Naive thymus-derived CD4-positive, alpha-beta T cell (primary cell): ENCODE measurements at regions not wholly inside any gene's neighbourhood (a gene's known extent, or its start where the extent isn't known, plus 50 kb on each side); places are given as distances from the start of the nearest gene placed in this dataset.

Experiments
- ATAC-seq: fragments of 150-1000 bp; cut with Tn5 transposase; 2 replicates; pipeline ENCODE4 v1.10.0; 2021; ENCODE audit warnings: mild to moderate bottlenecking, moderate library complexity
- CTCF ChIA-PET: fragments of 350-600 bp; sonication (Branson Sonifier 250); formaldehyde crosslinking; loops from one replicate; lab custom pipeline; 2021; ENCODE audit warnings: antibody characterized with exemption; lab: Charles Lee
- POLR2A ChIA-PET: fragments of 350-600 bp; sonication (Branson Sonifier 250); formaldehyde crosslinking; loops from one replicate; lab custom pipeline; 2021; ENCODE audit warnings: antibody characterized with exemption, inconsistent platforms; lab: Charles Lee
- DNase-seq, 9 donors: peaks; one replicate each; pipeline versions ENCODE4 v3.0.0 to v3.0.0-alpha.2; 2020 to 2022; ENCODE audit warnings: mixed read lengths in 1 of 9
- H3K27ac ChIP-seq: one replicate; pipeline ENCODE4 v1.7.0; 2013; ENCODE audit warnings: mild to moderate bottlenecking, low read depth, low read length, moderate library complexity
- H3K27me3 ChIP-seq, 2 donors: one replicate each; pipeline ENCODE4 v1.7.0; 2013; ENCODE audit warnings: low read length in 2 of 2, mild to moderate bottlenecking in 2 of 2, moderate library complexity in 2 of 2; ENCODE audit not compliant: control insufficient read depth in 2 of 2, insufficient read depth in 2 of 2
- H3K36me3 ChIP-seq, 3 experiments: 1 replicate in 2 of 3; 2 replicates in 1 of 3; pipeline ENCODE4 v1.7.0; 2013; ENCODE audit warnings: low read length in 3 of 3, mild to moderate bottlenecking in 3 of 3, moderate library complexity in 1 of 3; ENCODE audit not compliant: insufficient read depth in 3 of 3, control insufficient read depth in 2 of 3
- H3K4me1 ChIP-seq, 2 donors: one replicate each; pipeline ENCODE4 v1.7.0; 2013; ENCODE audit warnings: low read length in 2 of 2, mild to moderate bottlenecking in 2 of 2, moderate library complexity in 1 of 2; ENCODE audit not compliant: control insufficient read depth in 2 of 2, insufficient read depth in 2 of 2
- H3K4me3 ChIP-seq: 2 replicates; pipeline ENCODE4 v1.7.0; 2013; ENCODE audit warnings: mild to moderate bottlenecking, low read length
- H3K9me3 ChIP-seq, 3 experiments: 1 replicate in 2 of 3; 2 replicates in 1 of 3; pipeline ENCODE4 v1.7.0; 2013; ENCODE audit warnings: low read length in 3 of 3; ENCODE audit not compliant: control insufficient read depth in 2 of 3
- H3K27ac Mint-ChIP-seq, 9 donors: one replicate each; pipeline ENCODE4 v1.8.0; 2020 to 2022; ENCODE audit warnings: mixed read lengths in 9 of 9, mild to moderate bottlenecking in 8 of 9, moderate library complexity in 5 of 9, inconsistent platforms in 2 of 9
- H3K27me3 Mint-ChIP-seq, 5 donors: one replicate each; pipeline ENCODE4 v1.8.0; 2021 to 2022; ENCODE audit warnings: mixed read lengths in 5 of 5, mild to moderate bottlenecking in 1 of 5
- H3K36me3 Mint-ChIP-seq, 5 donors: one replicate each; pipeline ENCODE4 v1.8.0; 2020 to 2022; ENCODE audit warnings: mixed read lengths in 5 of 5, mild to moderate bottlenecking in 3 of 5, inconsistent platforms in 1 of 5
- H3K4me1 Mint-ChIP-seq, 7 donors: one replicate each; pipeline ENCODE4 v1.8.0; 2020 to 2022; ENCODE audit warnings: mixed read lengths in 7 of 7, mild to moderate bottlenecking in 3 of 7, inconsistent platforms in 1 of 7
- H3K4me3 Mint-ChIP-seq, 10 donors: one replicate each; pipeline ENCODE4 v1.8.0; 2020 to 2022; ENCODE audit warnings: mild to moderate bottlenecking in 10 of 10, mixed read lengths in 10 of 10, moderate library complexity in 6 of 10, inconsistent platforms in 2 of 10
- H3K9me3 Mint-ChIP-seq, 11 donors: one replicate each; pipeline ENCODE4 v1.8.0; 2020 to 2022; ENCODE audit warnings: mixed read lengths in 11 of 11, mild to moderate bottlenecking in 4 of 11, inconsistent platforms in 1 of 11, moderate library complexity in 1 of 11
- intact Hi-C, 2 donors: fragments of 100-400 bp; cut with micrococcal nuclease; formaldehyde crosslinking; loops; one replicate each; pipeline ENCODE4 v1.15.1; 2023

DNA sequence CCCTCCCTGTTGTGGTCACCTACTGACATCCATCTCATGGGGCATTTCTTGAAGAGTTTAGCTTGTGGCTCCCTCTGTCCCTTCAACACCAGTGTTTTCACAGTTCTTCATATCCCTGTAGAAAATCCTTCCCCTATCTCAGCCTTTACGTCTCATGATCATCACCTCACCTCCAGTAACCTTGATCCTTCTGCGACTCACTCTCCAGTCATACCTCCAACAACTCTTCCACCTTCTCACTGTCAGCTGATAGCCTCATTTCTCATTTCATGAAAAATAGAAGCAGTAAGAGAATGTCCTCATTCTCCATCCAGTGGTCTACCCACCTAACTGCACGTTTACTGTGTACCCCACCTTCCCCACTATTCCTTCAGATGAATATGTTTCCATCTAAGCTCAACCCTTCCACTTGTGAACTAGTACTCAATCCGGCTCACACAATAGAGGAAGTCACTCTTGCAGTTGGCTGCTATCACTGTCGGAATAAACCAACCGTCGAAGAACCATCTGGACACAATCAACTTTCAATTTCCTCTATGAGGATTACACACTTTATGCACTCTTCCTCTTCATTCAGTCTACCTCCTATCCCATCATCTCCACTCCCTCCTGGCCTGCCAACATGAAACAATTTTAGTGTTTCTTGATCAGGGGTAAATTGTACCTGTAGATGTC, 256.0 kb downstream of the AHR start:
- H3K4me1 ChIP-seq: no peaks in the 10 kb centered on the region
- ChIA-PET POLR2A (no interaction called here), CTCF (no interaction called here)
- H3K27ac Mint-ChIP-seq: no peak overlapping the region
- no peak for DNase-seq
- no peak overlapping the region for H3K27ac ChIP-seq
- no peaks in the 10 kb centered on the region for H3K36me3 Mint-ChIP-seq
- H3K4me1 Mint-ChIP-seq: no peaks in the 10 kb centered on the region
- no peaks in the 10 kb centered on the region for H3K27me3 ChIP-seq
- H3K4me3 Mint-ChIP-seq: no peak overlapping the region
- H3K27me3 Mint-ChIP-seq: peaks cover 0 to 5% (median 1%) of the 10 kb centered on the region in 5 donors
- H3K36me3 ChIP-seq: no peaks in the 10 kb centered on the region
- no peak for ATAC-seq
- intact Hi-C loops: no loop called here
- H3K9me3 Mint-ChIP-seq: peaks cover 0 to 5% (median 0%) of the 10 kb centered on the region in 11 donors
- no peaks in the 10 kb centered on the region for H3K9me3 ChIP-seq
- H3K4me3 ChIP-seq: no peak overlapping the region

DNA sequence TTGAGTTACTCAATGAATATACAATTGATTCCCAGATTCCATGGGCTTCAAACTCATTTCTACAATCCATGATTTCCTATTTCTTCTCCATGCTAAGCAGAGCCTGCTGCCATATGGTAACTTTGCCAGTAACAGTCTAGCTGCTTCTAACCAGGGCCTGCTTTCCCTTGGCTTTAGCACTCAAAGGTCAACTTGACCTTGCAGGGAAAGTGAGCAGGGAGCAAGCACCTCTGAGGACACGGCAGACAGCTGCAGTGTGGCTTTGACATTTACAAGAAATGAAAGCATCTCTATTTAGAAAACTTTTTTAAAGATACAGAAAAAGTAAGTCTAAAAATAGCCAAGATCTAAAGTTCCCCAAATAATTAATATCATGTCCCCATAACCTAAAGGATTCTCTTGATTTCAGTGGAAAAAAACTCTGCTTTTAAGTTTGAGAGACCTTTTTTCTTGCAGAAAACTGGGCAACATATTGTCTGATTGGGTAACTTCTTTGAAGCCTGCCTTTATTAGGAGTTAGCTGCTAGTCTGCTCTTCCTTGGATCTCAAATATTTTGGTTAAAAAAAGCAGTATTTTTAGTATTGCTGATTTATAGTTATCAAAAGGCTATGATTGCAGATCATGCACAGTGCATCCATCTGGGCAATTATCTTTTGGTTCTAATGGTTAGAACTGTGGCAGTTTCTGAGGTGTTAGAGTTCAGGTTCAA, 257.9 kb downstream of the AHR start:
- Histone ChIP-seq H3K4me3 (no peak overlapping the region), H3K36me3 (no peaks in the 10 kb centered on the region), H3K27me3 (no peaks in the 10 kb centered on the region), H3K27ac (no peak overlapping the region), H3K4me1 (no peaks in the 10 kb centered on the region), H3K9me3 (no peaks in the 10 kb centered on the region)
- CTCF ChIA-PET: no interaction called here
- intact Hi-C loops: no loop called here
- no peak for DNase-seq
- Mint-ChIP-seq H3K27me3 (peaks cover 0 to 6% (median 0%) of the 10 kb centered on the region in 5 donors), H3K27ac (no peak overlapping the region), H3K4me1 (no peaks in the 10 kb centered on the region), H3K9me3 (peaks cover 0 to 5% (median 0%) of the 10 kb centered on the region in 11 donors), H3K4me3 (no peak overlapping the region), H3K36me3 (no peaks in the 10 kb centered on the region)
- POLR2A ChIA-PET: no interaction called here
- ATAC-seq: no peak

DNA sequence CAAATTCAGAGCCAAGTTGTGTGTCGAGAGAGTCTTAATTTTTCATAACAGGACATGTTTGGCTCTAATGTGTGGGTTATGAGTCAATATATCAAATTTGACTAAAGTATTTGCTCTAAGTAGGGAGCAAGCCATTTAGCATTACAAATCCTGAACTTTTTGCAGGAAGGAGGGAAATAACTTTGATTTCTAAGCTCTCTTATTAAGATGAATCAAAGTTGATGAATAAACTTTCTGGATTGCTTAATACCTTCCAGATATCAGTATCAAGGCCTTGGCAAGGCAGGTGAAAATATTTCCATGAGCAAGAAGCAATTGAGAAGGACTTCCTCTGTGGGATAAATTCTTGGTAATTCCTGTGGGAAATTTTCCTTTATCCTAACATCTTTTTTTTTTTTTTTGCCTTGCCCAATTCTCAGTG, 258.8 kb downstream of the AHR start:
- no peak overlapping the region for H3K4me3 ChIP-seq

DNA sequence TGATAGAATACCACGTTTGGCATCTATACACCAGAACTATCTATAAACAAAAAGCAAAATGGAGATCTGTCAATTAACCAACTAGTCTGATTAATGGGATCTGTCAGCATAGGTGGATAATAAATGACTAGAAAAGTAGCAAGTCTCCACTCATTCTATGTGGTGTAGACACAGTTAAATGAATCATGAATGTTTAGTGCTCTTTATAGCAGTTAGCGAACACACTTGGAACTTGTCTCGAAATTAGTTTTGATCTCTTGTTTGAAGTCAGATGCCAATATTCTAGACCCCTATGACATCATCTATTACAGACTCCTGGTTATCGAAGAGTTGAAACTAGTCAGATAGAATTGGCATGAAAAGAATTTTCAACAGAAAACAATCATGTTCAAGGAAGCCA, 259.7 kb downstream of the AHR start:
- Histone ChIP-seq H3K9me3 (no peaks in the 10 kb centered on the region), H3K4me3 (no peak overlapping the region), H3K27ac (no peak overlapping the region), H3K36me3 (no peaks in the 10 kb centered on the region), H3K4me1 (no peaks in the 10 kb centered on the region), H3K27me3 (no peaks in the 10 kb centered on the region)
- ATAC-seq (no peak), DNase-seq (no peak)
- Mint-ChIP-seq H3K4me1 (no peaks in the 10 kb centered on the region), H3K9me3 (peaks cover 0 to 7% (median 0%) of the 10 kb centered on the region in 11 donors), H3K4me3 (no peak overlapping the region), H3K27me3 (peaks cover 0 to 17% (median 5%) of the 10 kb centered on the region in 5 donors), H3K27ac (no peak overlapping the region), H3K36me3 (no peaks in the 10 kb centered on the region)
- CTCF ChIA-PET: no interaction called here
- POLR2A ChIA-PET: no interaction called here
- intact Hi-C loops: no loop called here

More for the DNA sequence above, 258.8 kb downstream of the AHR start:
- ChIA-PET POLR2A (no interaction called here), CTCF (no interaction called here)
- no peaks in the 10 kb centered on the region for H3K36me3 ChIP-seq
- Mint-ChIP-seq H3K9me3 (peaks cover 0 to 5% (median 0%) of the 10 kb centered on the region in 11 donors), H3K27me3 (peaks cover 0 to 13% (median 0%) of the 10 kb centered on the region in 5 donors), H3K36me3 (no peaks in the 10 kb centered on the region), H3K4me3 (no peak overlapping the region), H3K4me1 (no peaks in the 10 kb centered on the region), H3K27ac (no peak overlapping the region)
- H3K27me3 ChIP-seq: no peaks in the 10 kb centered on the region
- intact Hi-C loops: no loop called here
- no peak for DNase-seq
- no peaks in the 10 kb centered on the region for H3K4me1 ChIP-seq
- no peak for ATAC-seq
- no peaks in the 10 kb centered on the region for H3K9me3 ChIP-seq
- no peak overlapping the region for H3K27ac ChIP-seq

DNA sequence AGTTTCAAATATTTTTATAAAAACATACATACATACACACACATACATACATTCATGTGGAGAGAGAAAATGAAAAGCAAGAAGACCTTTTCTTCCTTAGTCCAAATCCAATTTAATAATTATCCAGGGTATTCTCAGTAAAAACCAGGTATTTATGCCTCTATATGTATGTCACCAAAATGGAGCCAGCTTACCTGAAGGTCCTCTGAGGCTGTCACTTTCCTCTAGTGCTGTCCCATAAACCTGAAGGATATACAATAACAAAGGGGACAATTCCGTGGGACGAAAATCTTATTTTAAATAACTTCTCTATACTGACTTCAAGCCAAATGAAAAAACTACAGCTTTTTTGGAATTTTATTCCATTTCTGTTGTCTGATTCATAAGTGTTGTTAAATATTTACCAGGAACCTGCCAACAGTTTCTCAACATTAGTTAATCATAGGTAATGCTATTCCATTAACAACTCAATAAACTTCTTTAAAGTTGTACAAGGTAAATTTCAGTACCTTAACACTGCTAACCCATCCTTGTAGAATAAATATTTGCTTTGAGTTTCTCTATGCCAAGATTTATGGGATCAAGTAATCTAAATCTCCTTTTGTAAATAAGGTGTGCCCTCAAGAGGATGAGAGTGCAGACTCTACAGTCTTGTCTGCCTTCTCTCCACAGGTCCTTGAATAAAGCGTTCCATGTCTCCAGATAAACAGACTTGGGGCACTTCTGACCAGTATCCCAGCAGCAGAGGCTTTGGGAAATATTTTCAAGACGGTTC, 260.3 kb downstream of the AHR start:
- Histone ChIP-seq H3K4me1 (no peaks in the 10 kb centered on the region), H3K9me3 (no peaks in the 10 kb centered on the region), H3K27ac (no peak overlapping the region), H3K27me3 (no peaks in the 10 kb centered on the region), H3K36me3 (no peaks in the 10 kb centered on the region), H3K4me3 (no peak overlapping the region)
- DNase-seq (no peak), ATAC-seq (no peak)
- H3K9me3 Mint-ChIP-seq: peaks cover 0 to 11% (median 0%) of the 10 kb centered on the region in 11 donors
- intact Hi-C loops: no loop called here
- H3K4me1 Mint-ChIP-seq: no peaks in the 10 kb centered on the region
- CTCF ChIA-PET: no interaction called here
- H3K27me3 Mint-ChIP-seq: peaks cover 1 to 23% (median 5%) of the 10 kb centered on the region in 5 donors
- no peaks in the 10 kb centered on the region for H3K36me3 Mint-ChIP-seq
- POLR2A ChIA-PET: interaction anchor here (0.7 kb wide), 1 partner anchor 387 kb away, joined by 3 read pairs; no protein-coding TSS in a partner anchor
- H3K27ac Mint-ChIP-seq: no peak overlapping the region
- no peak overlapping the region for H3K4me3 Mint-ChIP-seq

DNA sequence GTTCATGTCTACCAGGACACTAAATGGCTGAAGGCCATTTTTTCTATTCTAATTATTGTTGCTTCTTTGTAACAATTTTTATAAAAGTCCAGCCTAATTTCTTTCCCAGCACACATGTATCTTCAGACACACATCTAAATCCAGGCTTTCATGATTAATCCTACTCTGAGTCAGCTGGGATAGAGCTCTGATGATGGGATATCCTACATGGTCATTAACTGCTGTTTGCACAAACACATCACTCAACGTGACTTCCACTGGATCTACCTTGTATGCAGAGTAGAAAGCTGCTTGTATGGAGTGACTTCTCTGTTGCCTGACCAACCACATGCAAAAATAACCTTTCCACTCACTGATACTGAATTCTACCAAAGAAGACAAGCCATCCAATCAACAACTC, 260.9 kb downstream of the AHR start:
- Mint-ChIP-seq H3K27ac (no peak overlapping the region), H3K4me1 (no peaks in the 10 kb centered on the region), H3K36me3 (no peaks in the 10 kb centered on the region), H3K4me3 (no peak overlapping the region), H3K9me3 (peaks cover 0 to 8% (median 1%) of the 10 kb centered on the region in 11 donors), H3K27me3 (peaks cover 1 to 23% (median 8%) of the 10 kb centered on the region in 5 donors)
- ATAC-seq: no peak
- DNase-seq: no peak
- POLR2A ChIA-PET: interaction anchor here (0.7 kb wide), 1 partner anchor 387 kb away, joined by 3 read pairs; no protein-coding TSS in a partner anchor
- Histone ChIP-seq H3K4me3 (no peak overlapping the region), H3K36me3 (no peaks in the 10 kb centered on the region), H3K4me1 (no peaks in the 10 kb centered on the region), H3K27ac (no peak overlapping the region), H3K27me3 (no peaks in the 10 kb centered on the region), H3K9me3 (no peaks in the 10 kb centered on the region)
- intact Hi-C loops: no loop called here
- CTCF ChIA-PET: no interaction called here
